Calu3 (cell line): ENCODE measurements at regions not wholly inside any gene's neighbourhood (a gene's known extent, or its start where the extent isn't known, plus 50 kb on each side); places are given as distances from the start of the nearest gene placed in this dataset.

Source experiments
- BruUV-seq: library from RNA; stranded (reverse); fragments of 400-500 nt; replicated peaks from 2 replicates; lab custom pipeline; 2021; lab: Mats Ljungman, UMichigan
- CTCF ChIA-PET: fragments of 300-600 bp; sonication (Branson Sonifier 250); formaldehyde crosslinking; loops from one replicate; lab custom pipeline; 2022; ENCODE audit warnings: antibody characterized with exemption; lab: Charles Lee
- DNase-seq: peaks from one replicate; pipeline ENCODE4 v3.0.0; 2022
- H3K27ac Mint-ChIP-seq: one replicate; pipeline ENCODE4 v1.8.0; 2022; ENCODE audit warnings: mixed read lengths; ENCODE audit not compliant: unreplicated experiment
- H3K27me3 Mint-ChIP-seq: one replicate; pipeline ENCODE4 v1.8.0; 2022; ENCODE audit warnings: mixed read lengths; ENCODE audit not compliant: unreplicated experiment
- H3K36me3 Mint-ChIP-seq: one replicate; pipeline ENCODE4 v1.8.0; 2022; ENCODE audit warnings: mild to moderate bottlenecking, moderate library complexity, mixed read lengths; ENCODE audit not compliant: insufficient read depth, unreplicated experiment
- H3K4me1 Mint-ChIP-seq: one replicate; pipeline ENCODE4 v1.8.0; 2022; ENCODE audit warnings: mild to moderate bottlenecking, low read depth, mixed read lengths; ENCODE audit not compliant: unreplicated experiment
- H3K4me3 Mint-ChIP-seq: one replicate; pipeline ENCODE4 v1.8.0; 2022; ENCODE audit warnings: mild to moderate bottlenecking, low read depth, moderate library complexity, mixed read lengths; ENCODE audit not compliant: unreplicated experiment
- H3K9me3 Mint-ChIP-seq: one replicate; pipeline ENCODE4 v1.8.0; 2022; ENCODE audit warnings: low read depth, mixed read lengths; ENCODE audit not compliant: unreplicated experiment
- CTCF ChIP-seq: fragments of 200-600 bp; IDR thresholded peaks from one replicate; pipeline ENCODE4 v1.8.0; 2022; ENCODE audit warnings: antibody characterized with exemption; ENCODE audit not compliant: unreplicated experiment
- intact Hi-C: fragments of 100-400 bp; cut with micrococcal nuclease; formaldehyde crosslinking; loops from one replicate; pipeline ENCODE4 v1.10.0; 2022; ENCODE audit not compliant: unreplicated experiment

- intact Hi-C loops: no loop called here
- H3K27ac Mint-ChIP-seq: no peak overlapping the region
- no TSS peak for BruUV-seq
- no peaks in the 10 kb centered on the region for H3K27me3 Mint-ChIP-seq
- H3K36me3 Mint-ChIP-seq: no peaks in the 10 kb centered on the region
- no peak overlapping the region for H3K4me3 Mint-ChIP-seq
- no peak for TF ChIP-seq CTCF
- no peaks in the 10 kb centered on the region for H3K9me3 Mint-ChIP-seq
- CTCF ChIA-PET: no interaction called here
- DNase-seq: no peak
- H3K4me1 Mint-ChIP-seq: no peaks in the 10 kb centered on the region
Measured at GRCh38 chr3:187935623-187936156, 190.4 kb upstream of the BCL6 start.

- H3K27ac Mint-ChIP-seq: no peak overlapping the region
- H3K4me3 Mint-ChIP-seq: no peak overlapping the region
- DNase-seq: no peak
- H3K27me3 Mint-ChIP-seq: no peaks in the 10 kb centered on the region
- no peak for TF ChIP-seq CTCF
- H3K9me3 Mint-ChIP-seq: no peaks in the 10 kb centered on the region
- intact Hi-C loops: no loop called here
- H3K36me3 Mint-ChIP-seq: no peaks in the 10 kb centered on the region
- BruUV-seq: no TSS peak
- H3K4me1 Mint-ChIP-seq: no peaks in the 10 kb centered on the region
- CTCF ChIA-PET: no interaction called here
Measured at GRCh38 chr3:187936676-187937075, 191.4 kb upstream of the BCL6 start.

GRCh38 chr3:187939891-187940290, 194.6 kb upstream of the BCL6 start:
- Mint-ChIP-seq H3K4me1 (no peaks in the 10 kb centered on the region), H3K36me3 (no peaks in the 10 kb centered on the region), H3K27ac (no peak overlapping the region), H3K27me3 (no peaks in the 10 kb centered on the region), H3K4me3 (no peak overlapping the region), H3K9me3 (no peaks in the 10 kb centered on the region)
- intact Hi-C loops: no loop called here
- no peak for DNase-seq
- TF ChIP-seq CTCF: no peak
- CTCF ChIA-PET: no interaction called here
- no TSS peak for BruUV-seq

GRCh38 chr3:187941135-187941847, 196.0 kb upstream of the BCL6 start:
- BruUV-seq: no TSS peak
- Mint-ChIP-seq H3K9me3 (no peaks in the 10 kb centered on the region), H3K27ac (no peak overlapping the region), H3K36me3 (no peaks in the 10 kb centered on the region), H3K4me3 (no peak overlapping the region), H3K27me3 (no peaks in the 10 kb centered on the region), H3K4me1 (no peaks in the 10 kb centered on the region)
- TF ChIP-seq CTCF: no peak
- no peak for DNase-seq
- intact Hi-C loops: no loop called here
- CTCF ChIA-PET: interaction anchor here (1.1 kb wide), 1 partner anchor 191 kb away, joined by 3 read pairs; no protein-coding TSS in a partner anchor
